ENCODE measurements at regions not wholly inside any gene's neighbourhood (a gene's known extent, or its start where the extent isn't known, plus 50 kb on each side); places are given as distances from the start of the nearest gene placed in this dataset.

DNA sequence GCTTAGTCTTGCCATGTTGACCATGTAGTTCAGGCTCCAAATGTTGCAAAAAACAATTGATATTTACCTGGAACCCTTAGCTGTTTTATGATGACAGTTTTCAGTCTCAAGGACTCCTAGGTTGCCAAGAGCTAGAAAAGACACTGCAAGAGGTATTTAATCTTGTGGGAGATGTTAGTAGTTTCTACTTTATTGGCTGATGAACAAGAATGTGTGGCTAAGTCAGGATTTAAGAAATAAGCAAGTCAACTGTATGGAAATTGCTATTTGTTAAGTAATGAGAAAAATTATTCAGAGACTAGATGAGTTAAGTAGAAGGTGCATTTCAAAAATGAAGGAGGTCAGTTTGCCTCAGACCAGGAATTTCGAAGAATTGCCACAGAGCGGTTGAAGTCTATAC, 639.7 kb upstream of the USP24 start:
- Mint-ChIP-seq H3K27me3 (ENCODE audit: low read depth in 3 of 3) (peaks cover 0 to 2% (median 2%) of the 10 kb centered on the region in 3 donors), H3K27ac (no peak overlapping the region)
- H3K9me3 ChIP-seq (replicated peaks in 1 of 2; ENCODE audit: control insufficient read depth in 1 of 2, insufficient read depth in 1 of 2, low read length in 2 of 2), result no peaks in the 10 kb centered on the region

GRCh38 chr1:55848906-55849305, 633.7 kb upstream of the USP24 start:
- H3K9me3 Mint-ChIP-seq, result peaks cover 0 to 6% (median 0%) of the 10 kb centered on the region in 7 donors
- Histone ChIP-seq H3K79me2 (ENCODE audit: insufficient read depth, low read length) (no peaks in the 10 kb centered on the region), H3K4me2 (replicated peaks; ENCODE audit: extremely low read depth, low read length, poor library complexity, severe bottlenecking) (no peak overlapping the region), H2AFZ (ENCODE audit: insufficient read depth, low read depth, low read length, poor library complexity, severe bottlenecking) (no peak overlapping the region), H4K20me1 (ENCODE audit: insufficient read depth, low read length) (no peaks in the 10 kb centered on the region), H3K36me3 (replicated peaks in 1 of 2; ENCODE audit: control insufficient read depth in 1 of 2, insufficient read depth in 2 of 2, low read length in 2 of 2) (no peaks in the 10 kb centered on the region), H3K4me1 (ENCODE audit: control insufficient read depth in 1 of 2, insufficient read depth in 2 of 2, low read length in 2 of 2) (no peaks in the 10 kb centered on the region), H3K9ac (ENCODE audit: insufficient read depth, low read length, poor library complexity, severe bottlenecking) (no peak overlapping the region), H3K27ac (ENCODE audit: low read depth in 1 of 2, low read length in 2 of 2) (no peak overlapping the region), H3K4me3 (replicated peaks in 1 of 3; ENCODE audit: low read depth in 2 of 3, low read length in 3 of 3) (no peak overlapping the region), H3K9me3 (replicated peaks in 1 of 2; ENCODE audit: control insufficient read depth in 1 of 2, insufficient read depth in 1 of 2, low read length in 2 of 2) (no peaks in the 10 kb centered on the region), H3K27me3 (ENCODE audit: control insufficient read depth in 2 of 2, insufficient read depth in 2 of 2, low read length in 2 of 2) (no peaks in the 10 kb centered on the region)
- no peak for TF ChIP-seq CTCF (IDR thresholded peaks at IDR 0.05)
- no CpG with 5 or more reads among the region's 1 CpG for WGBS (ENCODE audit: insufficient coverage)
- no peak overlapping the region for H3K4me3 Mint-ChIP-seq
- H3K36me3 Mint-ChIP-seq, result no peaks in the 10 kb centered on the region
- no peaks in the 10 kb centered on the region for H3K27me3 Mint-ChIP-seq (ENCODE audit: low read depth in 3 of 3)
- DNase-seq, result no peak
- no peaks in the 10 kb centered on the region for H3K4me1 Mint-ChIP-seq
- no peak overlapping the region for H3K27ac Mint-ChIP-seq
- intact Hi-C loops (cut with micrococcal nuclease), result no loop called here

More for the DNA sequence above, 639.7 kb upstream of the USP24 start:
- H3K9me3 Mint-ChIP-seq, result peaks cover 0 to 5% (median 0%) of the 10 kb centered on the region in 7 donors
- WGBS (ENCODE audit: insufficient coverage), result no CpG with 5 or more reads among the region's 2 CpGs
- Histone ChIP-seq H3K9ac (ENCODE audit: insufficient read depth, low read length, poor library complexity, severe bottlenecking) (no peak overlapping the region), H3K4me2 (replicated peaks; ENCODE audit: extremely low read depth, low read length, poor library complexity, severe bottlenecking) (no peak overlapping the region), H3K4me3 (replicated peaks in 1 of 3; ENCODE audit: low read depth in 2 of 3, low read length in 3 of 3) (no peak overlapping the region), H3K27ac (ENCODE audit: low read depth in 1 of 2, low read length in 2 of 2) (no peak overlapping the region), H2AFZ (ENCODE audit: insufficient read depth, low read depth, low read length, poor library complexity, severe bottlenecking) (no peak overlapping the region), H3K4me1 (ENCODE audit: control insufficient read depth in 1 of 2, insufficient read depth in 2 of 2, low read length in 2 of 2) (no peaks in the 10 kb centered on the region), H3K36me3 (replicated peaks in 1 of 2; ENCODE audit: control insufficient read depth in 1 of 2, insufficient read depth in 2 of 2, low read length in 2 of 2) (no peaks in the 10 kb centered on the region), H3K79me2 (ENCODE audit: insufficient read depth, low read length) (no peaks in the 10 kb centered on the region), H4K20me1 (ENCODE audit: insufficient read depth, low read length) (no peaks in the 10 kb centered on the region), H3K27me3 (ENCODE audit: control insufficient read depth in 2 of 2, insufficient read depth in 2 of 2, low read length in 2 of 2) (no peaks in the 10 kb centered on the region)
- H3K36me3 Mint-ChIP-seq, result no peaks in the 10 kb centered on the region
- no peaks in the 10 kb centered on the region for H3K4me1 Mint-ChIP-seq
- no peak for TF ChIP-seq CTCF (IDR thresholded peaks at IDR 0.05)
- intact Hi-C loops (cut with micrococcal nuclease), result no loop called here
- no peak overlapping the region for H3K4me3 Mint-ChIP-seq
- no peak for DNase-seq

Data from CD14-positive monocyte (primary cell).